ENCODE measurements at regions not wholly inside any gene's neighbourhood (a gene's known extent, or its start where the extent isn't known, plus 50 kb on each side); places are given as distances from the start of the nearest gene placed in this dataset.

DNA sequence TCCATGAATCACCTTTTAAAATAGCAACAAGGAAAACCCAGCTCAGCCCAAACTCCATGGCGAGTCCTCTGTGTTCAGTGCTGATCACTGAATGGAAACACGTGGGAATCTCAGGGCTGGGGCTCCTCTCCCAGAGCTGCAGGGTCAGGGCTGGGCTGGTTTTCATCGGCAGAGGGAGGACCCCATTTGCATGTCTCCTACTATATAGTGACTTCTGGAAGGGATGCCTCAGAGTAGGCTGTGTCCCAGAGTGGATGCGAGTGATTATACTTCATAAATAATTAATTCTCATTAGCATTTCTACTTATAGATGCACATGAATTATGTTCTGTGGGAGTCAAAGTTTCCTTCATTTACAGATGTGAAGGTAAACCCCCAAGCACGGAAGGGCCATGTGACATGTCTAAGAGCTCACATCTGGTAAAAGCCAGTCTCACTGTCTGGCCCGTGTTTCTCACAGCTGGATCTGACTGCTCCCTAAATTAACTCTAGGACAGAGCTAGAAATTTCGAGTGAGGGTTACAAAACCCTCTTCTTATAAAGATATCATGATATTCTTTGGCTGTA, 685.0 kb downstream of the TMEM121 start:
- no peak overlapping the region for H3K4me3 Mint-ChIP-seq (ENCODE audit: unreplicated experiment)
- H3K27me3 Mint-ChIP-seq (ENCODE audit: insufficient read depth, unreplicated experiment), result no peaks in the 10 kb centered on the region
- peaks cover 23% of the 10 kb centered on the region for H3K36me3 Mint-ChIP-seq (ENCODE audit: insufficient read depth, unreplicated experiment)
- intact Hi-C loops (cut with micrococcal nuclease; ENCODE audit: unreplicated experiment), result no loop called here
- ChIA-PET CTCF (no interaction called here), POLR2A (no interaction called here)
- Histone ChIP-seq H3K27me3 (replicated peaks; ENCODE audit: control insufficient read depth, insufficient read depth, low read length) (no peaks in the 10 kb centered on the region), H3K9me3 (peaks cover 6% of the 10 kb centered on the region; the same call in 1 of the 2 replicates), H3K36me3 (ENCODE audit: control insufficient read depth, insufficient read depth, low read length) (no peaks in the 10 kb centered on the region), H3K4me1 (peaks cover 39% of the 10 kb centered on the region), H3K4me3 (ENCODE audit: low read depth, low read length) (no peak overlapping the region)
- DNase-seq, result no peak
- BruUV-seq (replicated peaks), result no TSS peak
- peak overlapping the region; percentile 75 for H3K27ac Mint-ChIP-seq (ENCODE audit: unreplicated experiment)
- peaks cover 31% of the 10 kb centered on the region for H3K4me1 Mint-ChIP-seq (ENCODE audit: low read depth, unreplicated experiment)
- peaks cover 10% of the 10 kb centered on the region for H3K9me3 Mint-ChIP-seq (ENCODE audit: unreplicated experiment)
- TF ChIP-seq, protein P1, sequence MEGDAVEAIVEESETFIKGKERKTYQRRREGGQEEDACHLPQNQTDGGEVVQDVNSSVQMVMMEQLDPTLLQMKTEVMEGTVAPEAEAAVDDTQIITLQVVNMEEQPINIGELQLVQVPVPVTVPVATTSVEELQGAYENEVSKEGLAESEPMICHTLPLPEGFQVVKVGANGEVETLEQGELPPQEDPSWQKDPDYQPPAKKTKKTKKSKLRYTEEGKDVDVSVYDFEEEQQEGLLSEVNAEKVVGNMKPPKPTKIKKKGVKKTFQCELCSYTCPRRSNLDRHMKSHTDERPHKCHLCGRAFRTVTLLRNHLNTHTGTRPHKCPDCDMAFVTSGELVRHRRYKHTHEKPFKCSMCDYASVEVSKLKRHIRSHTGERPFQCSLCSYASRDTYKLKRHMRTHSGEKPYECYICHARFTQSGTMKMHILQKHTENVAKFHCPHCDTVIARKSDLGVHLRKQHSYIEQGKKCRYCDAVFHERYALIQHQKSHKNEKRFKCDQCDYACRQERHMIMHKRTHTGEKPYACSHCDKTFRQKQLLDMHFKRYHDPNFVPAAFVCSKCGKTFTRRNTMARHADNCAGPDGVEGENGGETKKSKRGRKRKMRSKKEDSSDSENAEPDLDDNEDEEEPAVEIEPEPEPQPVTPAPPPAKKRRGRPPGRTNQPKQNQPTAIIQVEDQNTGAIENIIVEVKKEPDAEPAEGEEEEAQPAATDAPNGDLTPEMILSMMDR (IDR thresholded peaks at IDR 0.05; ENCODE audit: insufficient read depth in 1 of 2, low read depth in 1 of 2, low read length in 1 of 2, severe bottlenecking in 1 of 2, unreplicated experiment in 1 of 2), result no peak

DNA sequence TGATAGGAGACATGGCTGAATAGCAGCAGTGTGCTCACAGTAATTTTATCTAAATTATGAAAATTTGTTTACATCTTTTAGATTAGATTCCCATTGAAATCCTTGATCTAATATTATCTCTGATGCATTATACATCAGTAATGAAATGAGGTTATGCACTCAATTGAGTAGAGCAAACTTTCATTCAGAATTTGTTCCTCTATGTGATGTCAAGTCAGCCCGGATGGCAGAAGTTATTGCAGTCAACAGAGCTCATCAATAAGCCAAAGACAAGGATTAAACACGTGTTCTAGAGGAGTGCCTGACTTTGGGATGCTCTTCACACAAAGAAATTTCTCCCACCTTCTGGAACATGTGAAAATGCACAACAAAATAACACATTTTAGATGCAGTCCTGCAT, 688.8 kb downstream of the TMEM121 start:
- Mint-ChIP-seq H3K27ac (ENCODE audit: unreplicated experiment) (no peak overlapping the region), H3K4me3 (ENCODE audit: unreplicated experiment) (no peak overlapping the region), H3K9me3 (ENCODE audit: unreplicated experiment) (no peaks in the 10 kb centered on the region), H3K27me3 (ENCODE audit: insufficient read depth, unreplicated experiment) (no peaks in the 10 kb centered on the region), H3K36me3 (ENCODE audit: insufficient read depth, unreplicated experiment) (no peaks in the 10 kb centered on the region), H3K4me1 (ENCODE audit: low read depth, unreplicated experiment) (peaks cover 1% of the 10 kb centered on the region)
- Histone ChIP-seq H3K27me3 (replicated peaks; ENCODE audit: control insufficient read depth, insufficient read depth, low read length) (no peaks in the 10 kb centered on the region), H3K4me3 (ENCODE audit: low read depth, low read length) (no peak overlapping the region), H3K4me1 (peaks cover 4% of the 10 kb centered on the region; the same call in 1 of the 2 replicates), H3K9me3 (no peaks in the 10 kb centered on the region), H3K36me3 (ENCODE audit: control insufficient read depth, insufficient read depth, low read length) (no peaks in the 10 kb centered on the region)
- TF ChIP-seq, protein P1 (IDR thresholded peaks at IDR 0.05; ENCODE audit: insufficient read depth in 1 of 2, low read depth in 1 of 2, low read length in 1 of 2, severe bottlenecking in 1 of 2, unreplicated experiment in 1 of 2), result no peak
- ChIA-PET CTCF (no interaction called here), POLR2A (no interaction called here)
- BruUV-seq (replicated peaks), result no TSS peak
- intact Hi-C loops (cut with micrococcal nuclease; ENCODE audit: unreplicated experiment), result no loop called here
- DNase-seq, result no peak

DNA sequence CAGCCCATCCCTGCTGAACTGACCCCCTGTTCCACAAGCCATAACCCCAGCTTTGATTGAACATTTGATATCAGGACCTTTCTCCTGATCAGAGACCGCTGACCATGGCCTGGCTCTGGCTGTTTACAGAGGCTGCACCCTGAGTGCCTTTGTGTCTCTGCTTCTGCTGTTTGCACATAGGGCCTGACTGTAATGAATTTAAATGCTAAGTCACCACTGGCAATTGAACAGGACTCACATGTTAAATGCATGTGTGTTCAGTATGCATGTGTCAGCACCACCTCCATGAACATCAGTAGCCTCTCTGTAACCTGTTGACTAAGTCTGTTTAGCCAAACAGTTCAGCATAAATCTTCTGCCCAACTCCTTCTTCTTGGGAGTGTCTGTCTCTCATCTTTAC, 690.3 kb downstream of the TMEM121 start:
- BruUV-seq (replicated peaks), result no TSS peak
- no peaks in the 10 kb centered on the region for H3K36me3 Mint-ChIP-seq (ENCODE audit: insufficient read depth, unreplicated experiment)
- ChIA-PET POLR2A (no interaction called here), CTCF (no interaction called here)
- H3K27ac Mint-ChIP-seq (ENCODE audit: unreplicated experiment), result no peak overlapping the region
- no peaks in the 10 kb centered on the region for H3K4me1 Mint-ChIP-seq (ENCODE audit: low read depth, unreplicated experiment)
- no peak overlapping the region for H3K4me3 ChIP-seq (ENCODE audit: low read depth, low read length)
- H3K9me3 Mint-ChIP-seq (ENCODE audit: unreplicated experiment), result no peaks in the 10 kb centered on the region
- no peaks in the 10 kb centered on the region for H3K9me3 ChIP-seq
- TF ChIP-seq, protein P1 (IDR thresholded peaks at IDR 0.05; ENCODE audit: insufficient read depth in 1 of 2, low read depth in 1 of 2, low read length in 1 of 2, severe bottlenecking in 1 of 2, unreplicated experiment in 1 of 2), result no peak
- no peaks in the 10 kb centered on the region for H3K36me3 ChIP-seq (ENCODE audit: control insufficient read depth, insufficient read depth, low read length)
- intact Hi-C loops (cut with micrococcal nuclease; ENCODE audit: unreplicated experiment), result no loop called here
- no peaks in the 10 kb centered on the region for H3K27me3 Mint-ChIP-seq (ENCODE audit: insufficient read depth, unreplicated experiment)
- no peaks in the 10 kb centered on the region for H3K4me1 ChIP-seq
- H3K4me3 Mint-ChIP-seq (ENCODE audit: unreplicated experiment), result no peak overlapping the region
- no peaks in the 10 kb centered on the region for H3K27me3 ChIP-seq (replicated peaks; ENCODE audit: control insufficient read depth, insufficient read depth, low read length)
- no peak for DNase-seq
